ENCODE measurements at regions not wholly inside any gene's neighbourhood (a gene's known extent, or its start where the extent isn't known, plus 50 kb on each side); places are given as distances from the start of the nearest gene placed in this dataset.

GRCh38 chr6:139640921-139641320 is 266.5 kb upstream of the CITED2 start:
- Histone ChIP-seq H3K9me3 (ENCODE audit: low read length) (no peaks in the 10 kb centered on the region), H4K20me1 (ENCODE audit: insufficient read depth, low read depth, low read length) (no peaks in the 10 kb centered on the region), H3K4me3 (ENCODE audit: low read length) (no peak overlapping the region), H3K79me2 (ENCODE audit: low read length) (no peaks in the 10 kb centered on the region), H3K27ac (ENCODE audit: low read length) (no peak overlapping the region), H3K36me3 (ENCODE audit: insufficient read depth, low read length) (no peaks in the 10 kb centered on the region), H3K4me2 (ENCODE audit: low read depth, low read length, poor library complexity, severe bottlenecking) (no peak overlapping the region), H3K27me3 (ENCODE audit: low read length) (no peaks in the 10 kb centered on the region), H3K9me2 (replicated peaks; ENCODE audit: insufficient read depth, low read length) (no peaks in the 10 kb centered on the region), H3K9ac (ENCODE audit: low read length) (no peak overlapping the region), H3K4me1 (ENCODE audit: low read length) (no peaks in the 10 kb centered on the region), H2AFZ (ENCODE audit: low read length) (no peak overlapping the region)
- DNase-seq = no peak

- Histone ChIP-seq H2AFZ (ENCODE audit: low read length) (no peak overlapping the region), H3K27ac (ENCODE audit: low read length) (no peak overlapping the region), H3K4me1 (ENCODE audit: low read length) (no peaks in the 10 kb centered on the region), H3K4me3 (ENCODE audit: low read length) (no peak overlapping the region), H3K79me2 (ENCODE audit: low read length) (no peaks in the 10 kb centered on the region), H4K20me1 (ENCODE audit: insufficient read depth, low read depth, low read length) (no peaks in the 10 kb centered on the region), H3K27me3 (ENCODE audit: low read length) (no peaks in the 10 kb centered on the region), H3K9ac (ENCODE audit: low read length) (no peak overlapping the region), H3K9me3 (ENCODE audit: low read length) (no peaks in the 10 kb centered on the region), H3K4me2 (ENCODE audit: low read depth, low read length, poor library complexity, severe bottlenecking) (no peak overlapping the region), H3K9me2 (replicated peaks; ENCODE audit: insufficient read depth, low read length) (no peaks in the 10 kb centered on the region), H3K36me3 (ENCODE audit: insufficient read depth, low read length) (no peaks in the 10 kb centered on the region)
- DNase-seq = no peak
Observed at GRCh38 chr6:139640448-139640847, 266.0 kb upstream of the CITED2 start.

- H3K4me3 ChIP-seq (ENCODE audit: low read length) = no peak overlapping the region
- no peak overlapping the region for H3K9ac ChIP-seq (ENCODE audit: low read length)
- no peak overlapping the region for H2AFZ ChIP-seq (ENCODE audit: low read length)
- no peak for DNase-seq
- no peaks in the 10 kb centered on the region for H3K9me3 ChIP-seq (ENCODE audit: low read length)
- no peaks in the 10 kb centered on the region for H3K36me3 ChIP-seq (ENCODE audit: insufficient read depth, low read length)
- H3K4me1 ChIP-seq (ENCODE audit: low read length) = no peaks in the 10 kb centered on the region
- H3K27ac ChIP-seq (ENCODE audit: low read length) = no peak overlapping the region
- no peaks in the 10 kb centered on the region for H4K20me1 ChIP-seq (ENCODE audit: insufficient read depth, low read depth, low read length)
- no peaks in the 10 kb centered on the region for H3K27me3 ChIP-seq (ENCODE audit: low read length)
- H3K4me2 ChIP-seq (ENCODE audit: low read depth, low read length, poor library complexity, severe bottlenecking) = no peak overlapping the region
- no peaks in the 10 kb centered on the region for H3K9me2 ChIP-seq (replicated peaks; ENCODE audit: insufficient read depth, low read length)
- no peaks in the 10 kb centered on the region for H3K79me2 ChIP-seq (ENCODE audit: low read length)
Observed at GRCh38 chr6:139639507-139639906, 265.1 kb upstream of the CITED2 start.

GRCh38 chr6:139638179-139638941 is 263.9 kb upstream of the CITED2 start:
- no peak overlapping the region for H3K4me2 ChIP-seq (ENCODE audit: low read depth, low read length, poor library complexity, severe bottlenecking)
- H3K27me3 ChIP-seq (ENCODE audit: low read length) = no peaks in the 10 kb centered on the region
- no peaks in the 10 kb centered on the region for H3K9me2 ChIP-seq (replicated peaks; ENCODE audit: insufficient read depth, low read length)
- H3K9ac ChIP-seq (ENCODE audit: low read length) = no peak overlapping the region
- H3K27ac ChIP-seq (ENCODE audit: low read length) = no peak overlapping the region
- no peaks in the 10 kb centered on the region for H3K9me3 ChIP-seq (ENCODE audit: low read length)
- H3K4me3 ChIP-seq (ENCODE audit: low read length) = no peak overlapping the region
- H3K4me1 ChIP-seq (ENCODE audit: low read length) = no peaks in the 10 kb centered on the region
- no peak overlapping the region for H2AFZ ChIP-seq (ENCODE audit: low read length)
- no peaks in the 10 kb centered on the region for H3K36me3 ChIP-seq (ENCODE audit: insufficient read depth, low read length)
- H3K79me2 ChIP-seq (ENCODE audit: low read length) = no peaks in the 10 kb centered on the region
- H4K20me1 ChIP-seq (ENCODE audit: insufficient read depth, low read depth, low read length) = no peaks in the 10 kb centered on the region
- no peak for DNase-seq

GRCh38 chr6:139637766-139638165 is 263.3 kb upstream of the CITED2 start:
- Histone ChIP-seq H3K36me3 (ENCODE audit: insufficient read depth, low read length) (no peaks in the 10 kb centered on the region), H3K79me2 (ENCODE audit: low read length) (no peaks in the 10 kb centered on the region), H2AFZ (ENCODE audit: low read length) (no peak overlapping the region)

GRCh38 chr6:139636391-139636790 is 261.9 kb upstream of the CITED2 start:
- Histone ChIP-seq H3K36me3 (ENCODE audit: insufficient read depth, low read length) (no peaks in the 10 kb centered on the region), H3K4me2 (ENCODE audit: low read depth, low read length, poor library complexity, severe bottlenecking) (no peak overlapping the region), H3K9ac (ENCODE audit: low read length) (no peak overlapping the region), H3K27ac (ENCODE audit: low read length) (no peak overlapping the region), H3K27me3 (ENCODE audit: low read length) (no peaks in the 10 kb centered on the region), H3K9me2 (replicated peaks; ENCODE audit: insufficient read depth, low read length) (no peaks in the 10 kb centered on the region), H3K9me3 (ENCODE audit: low read length) (no peaks in the 10 kb centered on the region), H3K79me2 (ENCODE audit: low read length) (no peaks in the 10 kb centered on the region), H3K4me3 (ENCODE audit: low read length) (no peak overlapping the region), H3K4me1 (ENCODE audit: low read length) (no peaks in the 10 kb centered on the region), H4K20me1 (ENCODE audit: insufficient read depth, low read depth, low read length) (no peaks in the 10 kb centered on the region), H2AFZ (ENCODE audit: low read length) (no peak overlapping the region)
- no peak for DNase-seq

More at GRCh38 chr6:139637766-139638165, 263.3 kb upstream of the CITED2 start:
- H3K4me2 ChIP-seq (ENCODE audit: low read depth, low read length, poor library complexity, severe bottlenecking) = no peak overlapping the region
- no peaks in the 10 kb centered on the region for H3K4me1 ChIP-seq (ENCODE audit: low read length)
- H3K9me3 ChIP-seq (ENCODE audit: low read length) = no peaks in the 10 kb centered on the region
- H3K4me3 ChIP-seq (ENCODE audit: low read length) = no peak overlapping the region
- H3K9me2 ChIP-seq (replicated peaks; ENCODE audit: insufficient read depth, low read length) = no peaks in the 10 kb centered on the region
- no peak for DNase-seq
- H4K20me1 ChIP-seq (ENCODE audit: insufficient read depth, low read depth, low read length) = no peaks in the 10 kb centered on the region
- H3K9ac ChIP-seq (ENCODE audit: low read length) = no peak overlapping the region
- no peak overlapping the region for H3K27ac ChIP-seq (ENCODE audit: low read length)
- H3K27me3 ChIP-seq (ENCODE audit: low read length) = no peaks in the 10 kb centered on the region

- Histone ChIP-seq H3K27me3 (ENCODE audit: low read length) (no peaks in the 10 kb centered on the region), H4K20me1 (ENCODE audit: insufficient read depth, low read depth, low read length) (no peaks in the 10 kb centered on the region), H3K4me2 (ENCODE audit: low read depth, low read length, poor library complexity, severe bottlenecking) (no peak overlapping the region), H3K79me2 (ENCODE audit: low read length) (no peaks in the 10 kb centered on the region), H3K4me3 (ENCODE audit: low read length) (no peak overlapping the region), H3K4me1 (ENCODE audit: low read length) (no peaks in the 10 kb centered on the region), H3K9ac (ENCODE audit: low read length) (no peak overlapping the region), H2AFZ (ENCODE audit: low read length) (no peak overlapping the region), H3K9me2 (replicated peaks; ENCODE audit: insufficient read depth, low read length) (no peaks in the 10 kb centered on the region), H3K36me3 (ENCODE audit: insufficient read depth, low read length) (no peaks in the 10 kb centered on the region), H3K9me3 (ENCODE audit: low read length) (no peaks in the 10 kb centered on the region), H3K27ac (ENCODE audit: low read length) (no peak overlapping the region)
- DNase-seq = no peak
Observed at GRCh38 chr6:139635401-139636130, 261.1 kb upstream of the CITED2 start.

- Histone ChIP-seq H2AFZ (ENCODE audit: low read length) (no peak overlapping the region), H4K20me1 (ENCODE audit: insufficient read depth, low read depth, low read length) (no peaks in the 10 kb centered on the region), H3K4me3 (ENCODE audit: low read length) (no peak overlapping the region), H3K36me3 (ENCODE audit: insufficient read depth, low read length) (no peaks in the 10 kb centered on the region), H3K4me1 (ENCODE audit: low read length) (no peaks in the 10 kb centered on the region), H3K9me2 (replicated peaks; ENCODE audit: insufficient read depth, low read length) (no peaks in the 10 kb centered on the region), H3K27ac (ENCODE audit: low read length) (no peak overlapping the region), H3K27me3 (ENCODE audit: low read length) (no peaks in the 10 kb centered on the region), H3K79me2 (ENCODE audit: low read length) (no peaks in the 10 kb centered on the region), H3K4me2 (ENCODE audit: low read depth, low read length, poor library complexity, severe bottlenecking) (no peak overlapping the region), H3K9ac (ENCODE audit: low read length) (no peak overlapping the region), H3K9me3 (ENCODE audit: low read length) (no peaks in the 10 kb centered on the region)
- DNase-seq = no peak
Observed at GRCh38 chr6:139632840-139633239, 258.4 kb upstream of the CITED2 start.

All from Karpas-422 (cell line).